ENCODE measurements at regions not wholly inside any gene's neighbourhood (a gene's known extent, or its start where the extent isn't known, plus 50 kb on each side); places are given as distances from the start of the nearest gene placed in this dataset.

- in situ Hi-C loops (cut with MboI; ENCODE audit: low pct_unique_long_range_greater_than_20kb, low sequenced_read_pairs, unreplicated experiment): no loop called here
- no peak for TF ChIP-seq CTCF (IDR thresholded peaks at IDR 0.05; ENCODE audit: extremely low read depth, insufficient read depth, missing control alignments)
- DNase-seq (ENCODE audit: low spot score): no peak
Observed at GRCh38 chr2:43078781-43079755, 147.3 kb downstream of the ZFP36L2 start.

GRCh38 chr2:43078301-43078700 is 148.1 kb downstream of the ZFP36L2 start:
- in situ Hi-C loops (cut with MboI; ENCODE audit: low pct_unique_long_range_greater_than_20kb, low sequenced_read_pairs, unreplicated experiment): no loop called here
- no peak for DNase-seq (ENCODE audit: low spot score)
- no peak for TF ChIP-seq CTCF (IDR thresholded peaks at IDR 0.05; ENCODE audit: extremely low read depth, insufficient read depth, missing control alignments)

- TF ChIP-seq CTCF (IDR thresholded peaks at IDR 0.05; ENCODE audit: extremely low read depth, insufficient read depth, missing control alignments): no peak
- no peak for DNase-seq (ENCODE audit: low spot score)
- in situ Hi-C loops (cut with MboI; ENCODE audit: low pct_unique_long_range_greater_than_20kb, low sequenced_read_pairs, unreplicated experiment): no loop called here
Observed at GRCh38 chr2:43077876-43078275, 148.5 kb downstream of the ZFP36L2 start.

- no peak for TF ChIP-seq CTCF (IDR thresholded peaks at IDR 0.05; ENCODE audit: extremely low read depth, insufficient read depth, missing control alignments)
- in situ Hi-C loops (cut with MboI; ENCODE audit: low pct_unique_long_range_greater_than_20kb, low sequenced_read_pairs, unreplicated experiment): no loop called here
- no peak for DNase-seq (ENCODE audit: low spot score)
Observed at GRCh38 chr2:43076676-43077075, 149.7 kb downstream of the ZFP36L2 start.

GRCh38 chr2:43075811-43076585 is 150.4 kb downstream of the ZFP36L2 start:
- in situ Hi-C loops (cut with MboI; ENCODE audit: low pct_unique_long_range_greater_than_20kb, low sequenced_read_pairs, unreplicated experiment): no loop called here
- no peak for DNase-seq (ENCODE audit: low spot score)

More at GRCh38 chr2:43075811-43076585, 150.4 kb downstream of the ZFP36L2 start:
- TF ChIP-seq CTCF (IDR thresholded peaks at IDR 0.05; ENCODE audit: extremely low read depth, insufficient read depth, missing control alignments): no peak
